Common myeloid progenitor, CD34-positive (primary cell): ENCODE measurements at regions not wholly inside any gene's neighbourhood (a gene's known extent, or its start where the extent isn't known, plus 50 kb on each side); places are given as distances from the start of the nearest gene placed in this dataset.
A peak's percentile ranks its signal among the peaks of the same experiment; 100 is the strongest.

Experiments used
- CTCF ChIA-PET: fragments of 350-600 bp; sonication (Branson Sonifier 250); formaldehyde crosslinking; loops from one replicate; lab custom pipeline; 2021; ENCODE audit warnings: antibody characterized with exemption; lab: Charles Lee
- POLR2A ChIA-PET: fragments of 350-600 bp; sonication (Branson Sonifier 250); formaldehyde crosslinking; loops from one replicate; lab custom pipeline; 2021; ENCODE audit warnings: antibody characterized with exemption; lab: Charles Lee
- DNase-seq, 3 donors: peaks; one replicate each; pipeline versions ENCODE4 v3.0.0 to v3.0.0-alpha.2; 2013
- H3K27ac ChIP-seq, 2 experiments: 1 replicate in 1 of 2; 2 replicates in 1 of 2; pipeline ENCODE4 v1.7.0; 2013; ENCODE audit warnings: inconsistent platforms in 2 of 2, low read length in 2 of 2, mild to moderate bottlenecking in 2 of 2, low read depth in 1 of 2, moderate library complexity in 1 of 2; ENCODE audit not compliant: severe bottlenecking in 2 of 2, insufficient read depth in 1 of 2, poor library complexity in 1 of 2
- H3K27me3 ChIP-seq, 5 experiments: replicated peaks in 2 of 5; 1 replicate in 3 of 5; 2 replicates in 2 of 5; pipeline versions ENCODE4 v1.6.1 to v1.7.0; 2013; ENCODE audit warnings: low read length in 4 of 5, mild to moderate bottlenecking in 2 of 5, moderate library complexity in 2 of 5, inconsistent platforms in 1 of 5; ENCODE audit not compliant: insufficient read depth in 5 of 5, control insufficient read depth in 4 of 5
- H3K36me3 ChIP-seq, 4 experiments: 1 replicate in 2 of 4; 2 replicates in 2 of 4; pipeline versions ENCODE4 v1.6.1 to v1.7.0; 2013; ENCODE audit warnings: low read length in 3 of 4, control low read depth in 1 of 4, mild to moderate bottlenecking in 1 of 4; ENCODE audit not compliant: control insufficient read depth in 4 of 4, insufficient read depth in 4 of 4
- H3K4me1 ChIP-seq, 4 experiments: 1 replicate in 3 of 4; 2 replicates in 1 of 4; pipeline versions ENCODE4 v1.6.1 to v1.7.1; 2013; ENCODE audit warnings: low read length in 3 of 4, mild to moderate bottlenecking in 3 of 4, control low read depth in 1 of 4, inconsistent platforms in 1 of 4, moderate library complexity in 1 of 4; ENCODE audit not compliant: control insufficient read depth in 4 of 4, insufficient read depth in 4 of 4; ENCODE audit errors: control extremely low read depth in 1 of 4
- H3K4me3 ChIP-seq, 7 experiments: 1 replicate in 4 of 7; 2 replicates in 3 of 7; pipeline versions ENCODE4 v1.5.1 to v1.7.0; 2013; ENCODE audit warnings: mild to moderate bottlenecking in 7 of 7, low read length in 6 of 7, moderate library complexity in 6 of 7, inconsistent platforms in 2 of 7, low read depth in 2 of 7, control low read depth in 1 of 7; ENCODE audit not compliant: insufficient read depth in 4 of 7, control insufficient read depth in 1 of 7; ENCODE audit errors: extremely low read depth in 1 of 7
- H3K9me3 ChIP-seq, 5 experiments: 1 replicate in 4 of 5; 2 replicates in 1 of 5; pipeline versions ENCODE4 v1.6.1 to v1.7.1; 2013; ENCODE audit warnings: low read length in 4 of 5, mild to moderate bottlenecking in 2 of 5, inconsistent platforms in 1 of 5, low read depth in 1 of 5, moderate library complexity in 1 of 5; ENCODE audit not compliant: control insufficient read depth in 4 of 5, insufficient read depth in 2 of 5; ENCODE audit errors: control extremely low read depth in 1 of 5
- WGBS: methylation state at CpG from one replicate; pipeline ENCODE4 v1.1.5; 2013; ENCODE audit not compliant: insufficient coverage; 5-methylcytosine and 5-hydroxymethylcytosine counted together

DNA sequence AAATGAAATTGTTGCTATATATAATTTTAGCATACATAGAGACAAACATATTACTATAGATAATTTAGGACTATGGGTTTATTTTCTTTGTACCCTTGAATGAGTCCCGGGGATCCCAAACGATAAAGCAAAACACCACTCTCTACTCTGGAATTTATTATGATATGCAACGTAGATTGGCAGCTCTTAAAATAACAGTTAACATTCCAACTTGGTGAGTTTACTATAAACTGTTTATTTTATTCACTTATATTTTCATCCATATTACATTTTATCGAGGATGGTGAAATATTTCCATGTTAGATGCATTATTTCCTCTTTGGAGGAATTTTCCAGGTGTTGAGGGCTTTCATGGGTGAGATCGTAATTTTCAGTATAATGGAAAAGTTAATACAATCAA is 138.7 kb upstream of the DGKB start:
- Histone ChIP-seq H3K27ac (no peak overlapping the region), H3K4me3 (no peak overlapping the region), H3K36me3 (no peaks in the 10 kb centered on the region), H3K27me3 (no peaks in the 10 kb centered on the region), H3K4me1 (peaks cover 0 to 6% (median 0%) of the 10 kb centered on the region in 4 experiments), H3K9me3 (no peaks in the 10 kb centered on the region)
- WGBS = no CpG with 5 or more reads among the region's 5 CpGs
- ChIA-PET POLR2A (no interaction called here), CTCF (interaction anchor here (2.1 kb wide), 1 partner anchor 9 kb away, joined by 4 read pairs; no protein-coding TSS in a partner anchor)
- no peak for DNase-seq

DNA sequence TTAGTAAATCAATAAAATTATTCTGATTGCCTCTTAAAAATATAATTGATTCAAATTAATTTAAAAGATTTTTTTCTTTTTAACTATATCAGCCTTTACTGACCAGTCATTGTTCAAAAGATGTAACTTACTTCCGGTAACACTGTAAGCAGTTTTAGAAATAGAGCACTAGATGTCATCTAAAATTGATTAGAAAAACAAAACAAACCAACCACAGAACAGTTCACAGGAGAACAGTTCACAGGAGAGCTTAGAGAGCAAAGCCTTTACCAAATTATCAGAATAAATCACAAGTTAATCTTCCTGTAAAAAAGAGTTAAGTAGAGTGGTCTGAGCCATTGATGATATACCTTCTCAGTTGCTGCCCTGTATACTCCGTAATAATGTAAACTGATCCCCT is 133.3 kb upstream of the DGKB start:
- no peaks in the 10 kb centered on the region for H3K9me3 ChIP-seq
- no peaks in the 10 kb centered on the region for H3K36me3 ChIP-seq
- no peak overlapping the region for H3K27ac ChIP-seq
- no peak for DNase-seq
- H3K4me3 ChIP-seq = no peak overlapping the region
- peaks cover 0 to 2% (median 0%) of the 10 kb centered on the region in 5 experiments for H3K27me3 ChIP-seq
- CTCF ChIA-PET = no interaction called here
- WGBS = 90% methylated on average over 2 of the region's 2 CpGs
- POLR2A ChIA-PET = no interaction called here
- H3K4me1 ChIP-seq = no peaks in the 10 kb centered on the region

DNA sequence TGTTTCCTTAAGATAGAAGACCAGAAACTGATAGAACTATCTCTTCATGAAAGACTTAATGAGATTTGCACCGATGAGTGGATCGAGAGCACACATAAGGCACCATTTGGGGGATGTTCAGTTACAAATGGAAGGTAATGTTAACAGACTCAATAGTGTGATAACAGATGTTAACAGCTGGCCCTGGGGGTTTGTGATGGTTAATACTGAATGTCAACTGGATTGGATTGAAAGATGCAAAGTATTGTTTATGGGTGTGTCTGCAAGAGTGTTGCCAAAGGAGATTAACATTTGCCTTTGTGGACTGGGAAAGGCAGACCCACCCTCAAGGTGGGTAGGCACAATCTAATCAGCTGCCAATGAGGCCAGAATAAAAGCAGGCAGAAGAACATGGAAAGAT is 130.5 kb upstream of the DGKB start:
- H3K9me3 ChIP-seq = no peaks in the 10 kb centered on the region
- WGBS = 100% methylated on average over 2 of the region's 2 CpGs
- H3K4me1 ChIP-seq = no peaks in the 10 kb centered on the region
- no peak overlapping the region for H3K27ac ChIP-seq
- ChIA-PET POLR2A (no interaction called here), CTCF (interaction anchor here (1.1 kb wide), 1 partner anchor 10 kb away, joined by 3 read pairs; no protein-coding TSS in a partner anchor)
- no peak for DNase-seq
- no peaks in the 10 kb centered on the region for H3K36me3 ChIP-seq
- peaks cover 0 to 2% (median 0%) of the 10 kb centered on the region in 5 experiments for H3K27me3 ChIP-seq
- no peak overlapping the region for H3K4me3 ChIP-seq

DNA sequence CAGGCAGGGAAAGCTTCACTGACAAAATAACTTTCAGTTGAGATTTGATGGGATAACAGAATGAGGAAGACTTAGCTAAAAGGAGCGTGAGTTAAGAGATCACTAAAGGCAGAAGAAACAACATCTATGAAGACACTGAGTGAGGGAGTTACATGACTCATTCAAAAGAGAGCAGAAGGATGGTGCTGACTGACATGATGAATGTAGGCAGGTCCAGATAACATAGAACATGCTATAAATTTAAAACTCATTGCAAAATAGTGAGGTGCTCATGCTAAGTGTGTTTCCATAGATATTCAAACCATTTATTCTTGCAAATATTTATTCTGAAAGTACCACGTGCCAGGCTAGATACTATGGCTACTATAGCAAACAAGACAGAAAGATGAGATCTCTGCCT is 116.4 kb upstream of the DGKB start:
- POLR2A ChIA-PET = no interaction called here
- no peaks in the 10 kb centered on the region for H3K36me3 ChIP-seq
- CTCF ChIA-PET = no interaction called here
- H3K4me3 ChIP-seq = no peak overlapping the region
- no peak for DNase-seq
- H3K27ac ChIP-seq = no peak overlapping the region
- no CpG with 5 or more reads among the region's 2 CpGs for WGBS
- H3K4me1 ChIP-seq = peaks cover 0 to 3% (median 0%) of the 10 kb centered on the region in 4 experiments
- no peaks in the 10 kb centered on the region for H3K27me3 ChIP-seq
- no peaks in the 10 kb centered on the region for H3K9me3 ChIP-seq

DNA sequence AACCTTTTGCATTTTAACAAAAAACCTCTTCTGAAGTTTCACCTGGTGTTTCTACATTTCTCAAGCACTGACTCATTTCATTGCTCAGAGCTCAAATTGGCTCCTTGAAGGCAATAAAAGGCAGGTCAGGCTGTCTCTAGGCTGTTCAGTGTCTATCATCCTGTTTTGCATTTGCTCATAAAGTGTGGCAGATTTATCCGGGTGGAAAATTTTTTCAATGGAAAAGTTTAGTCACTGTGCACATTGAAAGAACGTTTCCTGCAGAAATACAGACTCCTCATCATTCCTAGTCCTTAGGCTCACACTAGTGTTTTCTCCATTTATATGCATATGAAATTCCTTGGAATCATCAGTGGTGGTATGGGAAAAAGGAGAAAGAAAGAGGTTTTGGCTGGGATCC is 114.2 kb upstream of the DGKB start:
- CTCF ChIA-PET = interaction anchor here (2.0 to 2.3 kb wide), 3 partner anchors 8 to 11 kb away, joined by 6 to 11 read pairs (median 8); no protein-coding TSS in a partner anchor

DNA sequence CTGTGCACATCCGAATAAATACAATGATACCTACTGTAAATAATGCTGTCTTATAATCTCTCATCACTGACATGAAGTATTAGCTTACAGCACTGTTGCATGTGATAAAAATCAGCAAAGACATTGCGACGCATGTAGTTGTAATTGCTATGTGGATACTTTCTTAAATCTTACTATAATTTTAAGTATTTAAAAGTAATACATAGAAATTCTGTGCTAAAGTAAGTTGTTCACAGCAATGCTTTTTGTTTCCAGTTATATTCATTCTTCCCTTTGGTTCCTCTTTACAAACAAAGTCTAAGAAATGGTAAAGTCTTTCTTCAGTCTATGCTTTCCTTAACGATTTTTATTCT is 113.7 kb upstream of the DGKB start:
- WGBS = no CpG with 5 or more reads among the region's 4 CpGs
- Histone ChIP-seq H3K27me3 (no peaks in the 10 kb centered on the region), H3K4me3 (no peak overlapping the region), H3K9me3 (no peaks in the 10 kb centered on the region), H3K4me1 (peaks cover 0 to 3% (median 0%) of the 10 kb centered on the region in 4 experiments), H3K27ac (no peak overlapping the region), H3K36me3 (no peaks in the 10 kb centered on the region)
- DNase-seq = no peak
- POLR2A ChIA-PET = interaction anchor here (0.6 kb wide), 1 partner anchor 299 kb away, joined by 3 read pairs; no protein-coding TSS in a partner anchor
- CTCF ChIA-PET = interaction anchor here (0.5 to 2.3 kb wide), 4 partner anchors 9 to 1153 kb away, joined by 3 to 11 read pairs (median 7); no protein-coding TSS in a partner anchor

More for the DNA sequence above, 114.2 kb upstream of the DGKB start:
- Histone ChIP-seq H3K4me3 (no peak overlapping the region), H3K36me3 (no peaks in the 10 kb centered on the region), H3K4me1 (peaks cover 0 to 3% (median 0%) of the 10 kb centered on the region in 4 experiments), H3K27ac (no peak overlapping the region), H3K27me3 (no peaks in the 10 kb centered on the region), H3K9me3 (no peaks in the 10 kb centered on the region)
- DNase-seq = no peak
- 100% methylated on average over 1 of the region's 2 CpGs for WGBS
- POLR2A ChIA-PET = interaction anchor here (0.6 kb wide), 1 partner anchor 299 kb away, joined by 3 read pairs; no protein-coding TSS in a partner anchor

GRCh38 chr7:15015545-15016314 is 113.2 kb upstream of the DGKB start:
- Histone ChIP-seq H3K9me3 (no peaks in the 10 kb centered on the region), H3K36me3 (no peaks in the 10 kb centered on the region), H3K4me3 (peak overlapping the region in 1 of 7 experiments; percentile 21), H3K27ac (no peak overlapping the region), H3K27me3 (no peaks in the 10 kb centered on the region), H3K4me1 (peaks cover 0 to 3% (median 0%) of the 10 kb centered on the region in 4 experiments)
- peak; percentile 50 to 69 (median 63) for DNase-seq
- 26% methylated on average over 3 of the region's 8 CpGs for WGBS
- CTCF ChIA-PET = interaction anchor here (0.5 to 2.3 kb wide), 5 partner anchors 9 to 1734 kb away, joined by 3 to 11 read pairs (median 6); no protein-coding TSS in a partner anchor
- POLR2A ChIA-PET = interaction anchor here (0.5 kb wide), 1 partner anchor 1112 kb away, joined by 7 read pairs; no protein-coding TSS in a partner anchor
